ENCODE measurements at regions not wholly inside any gene's neighbourhood (a gene's known extent, or its start where the extent isn't known, plus 50 kb on each side); places are given as distances from the start of the nearest gene placed in this dataset.

DNA sequence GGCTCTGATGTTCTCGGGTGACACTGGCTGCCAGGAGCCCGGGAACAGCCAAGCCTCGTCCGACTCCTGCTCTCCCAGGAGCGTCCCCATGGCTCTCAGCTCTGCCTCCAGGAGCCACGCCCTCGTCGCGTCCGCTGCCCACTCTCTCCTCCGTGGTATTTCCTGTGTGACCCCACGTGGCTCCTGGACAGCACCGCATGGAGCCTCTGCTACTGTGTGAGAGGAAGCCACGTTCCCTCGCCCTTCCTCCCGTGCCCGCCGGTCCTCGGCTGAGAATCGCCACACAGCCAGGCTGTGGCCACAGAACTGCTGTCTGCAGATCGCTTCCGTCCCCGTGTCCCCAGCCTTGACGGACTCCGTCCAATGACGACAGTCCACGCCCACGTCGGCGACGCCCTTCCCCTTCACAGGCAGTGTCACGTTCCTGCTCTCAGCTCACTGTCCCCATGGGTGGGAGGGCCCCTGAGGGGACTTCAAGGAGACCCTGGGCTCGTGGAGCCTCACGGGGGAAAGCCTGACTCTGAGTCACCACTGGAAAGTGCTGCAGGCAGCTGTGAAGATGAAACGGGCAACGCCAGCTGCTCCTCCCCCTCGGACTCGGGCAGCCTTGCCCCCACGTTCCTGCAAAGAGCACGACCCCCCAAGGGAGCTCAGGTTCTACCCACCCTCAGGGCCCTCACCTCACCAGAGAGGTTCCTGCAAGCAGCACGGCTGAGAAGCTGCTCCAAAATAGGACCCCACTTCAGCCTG is 458.5 kb downstream of the BRD1 start:
- Mint-ChIP-seq H3K4me1 (ENCODE audit: low read depth) (no peaks in the 10 kb centered on the region), H3K9me3 (no peaks in the 10 kb centered on the region), H3K4me3 (no peak overlapping the region), H3K27me3 (ENCODE audit: low read depth) (peaks cover 20% of the 10 kb centered on the region), H3K36me3 (ENCODE audit: insufficient read depth) (no peaks in the 10 kb centered on the region)
- DNase-seq: no peak
- no peak for ATAC-seq

DNA sequence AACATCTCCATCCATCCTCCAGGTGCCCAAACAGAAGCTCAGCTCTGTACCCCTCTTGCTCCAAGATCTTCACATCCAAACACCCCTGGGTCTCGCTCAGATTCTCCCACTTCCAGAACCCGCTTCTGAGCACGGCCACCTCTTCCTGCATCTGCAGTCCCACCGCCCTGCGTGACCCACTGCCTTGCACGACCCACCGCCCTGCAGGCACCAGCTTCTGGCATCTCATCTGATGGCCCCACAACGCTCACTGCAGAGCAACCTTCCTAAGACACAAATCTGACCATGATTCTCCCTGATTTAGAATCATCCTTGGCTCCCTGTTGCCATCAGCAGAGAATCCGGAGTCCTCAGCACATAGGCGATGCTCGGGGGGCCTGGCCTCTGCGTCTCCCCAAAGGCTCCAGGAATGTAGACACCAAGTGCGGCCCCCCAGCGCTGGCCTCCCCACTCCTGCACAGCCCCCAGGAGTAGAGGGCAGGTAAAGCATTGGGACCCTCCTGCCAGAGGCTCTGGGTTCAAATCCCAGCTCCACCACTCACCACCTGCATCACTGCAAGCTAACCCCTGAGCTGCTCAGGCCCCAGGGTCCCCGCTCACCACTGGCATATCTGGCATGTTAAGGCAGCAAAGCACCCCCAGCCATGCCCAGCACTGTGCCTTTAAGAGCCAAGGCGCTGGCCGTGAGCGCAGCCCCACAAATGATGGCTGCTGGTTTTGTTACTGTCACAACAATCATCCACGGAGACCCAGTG is 459.3 kb downstream of the BRD1 start:
- Mint-ChIP-seq H3K9me3 (no peaks in the 10 kb centered on the region), H3K4me3 (no peak overlapping the region), H3K27me3 (ENCODE audit: low read depth) (peaks cover 22% of the 10 kb centered on the region), H3K4me1 (ENCODE audit: low read depth) (no peaks in the 10 kb centered on the region), H3K36me3 (ENCODE audit: insufficient read depth) (no peaks in the 10 kb centered on the region)
- no peak for DNase-seq
- ATAC-seq: no peak

GRCh38 chr22:49367041-49367697 is 460.5 kb downstream of the BRD1 start:
- DNase-seq (no peak), ATAC-seq (no peak)
- H3K9me3 Mint-ChIP-seq: no peaks in the 10 kb centered on the region
- H3K27me3 Mint-ChIP-seq (ENCODE audit: low read depth): peaks cover 23% of the 10 kb centered on the region
- no peak overlapping the region for H3K4me3 Mint-ChIP-seq
- H3K4me1 Mint-ChIP-seq (ENCODE audit: low read depth): no peaks in the 10 kb centered on the region
- no peaks in the 10 kb centered on the region for H3K36me3 Mint-ChIP-seq (ENCODE audit: insufficient read depth)

- Mint-ChIP-seq H3K4me1 (ENCODE audit: low read depth) (no peaks in the 10 kb centered on the region), H3K4me3 (no peak overlapping the region), H3K36me3 (ENCODE audit: insufficient read depth) (no peaks in the 10 kb centered on the region), H3K27me3 (ENCODE audit: low read depth) (peaks cover 26% of the 10 kb centered on the region), H3K9me3 (no peaks in the 10 kb centered on the region)
- no peak for DNase-seq
- no peak for ATAC-seq
These were observed 461.2 kb downstream of the BRD1 start for GRCh38 chr22:49366437-49366836.

DNA sequence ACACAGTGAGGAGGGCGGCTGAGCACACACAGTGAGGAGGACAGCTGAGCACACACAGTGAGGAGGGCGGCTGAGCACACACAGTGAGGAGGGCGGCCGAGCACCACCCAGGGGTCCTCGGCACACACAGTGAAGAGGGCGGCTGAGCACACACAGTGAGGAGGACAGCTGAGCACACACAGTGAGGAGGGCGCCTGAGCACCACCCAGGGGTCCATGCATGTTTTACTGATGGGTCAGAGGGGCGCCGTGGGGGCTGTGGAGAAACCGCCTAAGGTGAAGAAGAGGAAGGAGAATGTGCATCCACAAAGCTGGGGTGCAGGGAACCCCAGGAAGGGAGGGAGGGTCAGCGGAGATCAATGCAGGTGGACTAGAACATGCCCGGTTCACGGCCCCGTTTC is 461.8 kb downstream of the BRD1 start:
- H3K36me3 Mint-ChIP-seq (ENCODE audit: insufficient read depth): no peaks in the 10 kb centered on the region
- no peak for DNase-seq
- H3K4me3 Mint-ChIP-seq: no peak overlapping the region
- H3K27me3 Mint-ChIP-seq (ENCODE audit: low read depth): peaks cover 26% of the 10 kb centered on the region
- no peak for ATAC-seq
- no peaks in the 10 kb centered on the region for H3K9me3 Mint-ChIP-seq
- no peaks in the 10 kb centered on the region for H3K4me1 Mint-ChIP-seq (ENCODE audit: low read depth)

DNA sequence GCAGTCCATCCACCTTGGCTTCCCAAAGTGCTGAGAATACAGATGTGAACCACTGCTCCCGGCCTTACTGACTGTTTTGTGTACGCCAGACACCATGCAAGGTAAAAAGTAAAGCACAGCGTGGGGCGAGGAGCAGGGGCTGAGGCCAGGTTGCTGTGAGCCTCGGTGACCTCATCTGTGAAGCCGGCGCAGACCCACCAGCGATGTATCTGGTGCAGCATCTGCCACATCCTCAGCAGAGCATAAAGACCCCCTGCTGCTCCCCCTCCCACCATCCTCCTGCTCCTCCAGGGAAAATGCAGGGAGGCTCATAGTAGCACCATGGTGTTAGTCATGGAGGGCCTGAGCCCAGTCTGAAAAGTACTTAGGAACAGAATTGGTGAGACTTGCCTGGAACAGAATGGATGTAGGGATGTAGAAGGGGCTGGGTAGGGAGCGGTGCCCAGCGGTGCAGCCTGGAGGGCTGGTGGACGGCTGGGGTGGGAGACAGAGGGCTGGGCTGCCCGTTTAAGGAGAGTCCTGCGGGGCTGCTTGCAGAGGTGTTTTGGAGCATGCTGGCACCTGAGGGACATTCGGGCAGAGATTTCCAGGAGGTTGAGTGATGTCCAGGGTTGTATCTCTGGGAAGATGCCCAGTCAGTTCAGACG is 462.4 kb downstream of the BRD1 start:
- H3K4me1 Mint-ChIP-seq (ENCODE audit: low read depth): no peaks in the 10 kb centered on the region
- H3K27me3 Mint-ChIP-seq (ENCODE audit: low read depth): peaks cover 26% of the 10 kb centered on the region
- DNase-seq: no peak
- no peak for ATAC-seq
- H3K36me3 Mint-ChIP-seq (ENCODE audit: insufficient read depth): no peaks in the 10 kb centered on the region
- H3K9me3 Mint-ChIP-seq: no peaks in the 10 kb centered on the region
- no peak overlapping the region for H3K4me3 Mint-ChIP-seq

GRCh38 chr22:49364398-49364797 is 463.3 kb downstream of the BRD1 start:
- Mint-ChIP-seq H3K36me3 (ENCODE audit: insufficient read depth) (no peaks in the 10 kb centered on the region), H3K4me3 (no peak overlapping the region), H3K4me1 (ENCODE audit: low read depth) (no peaks in the 10 kb centered on the region), H3K27me3 (ENCODE audit: low read depth) (peaks cover 27% of the 10 kb centered on the region), H3K9me3 (no peaks in the 10 kb centered on the region)
- DNase-seq (no peak), ATAC-seq (no peak)

- Mint-ChIP-seq H3K27me3 (ENCODE audit: low read depth) (peaks cover 25% of the 10 kb centered on the region), H3K9me3 (no peaks in the 10 kb centered on the region), H3K4me3 (no peak overlapping the region), H3K4me1 (ENCODE audit: low read depth) (no peaks in the 10 kb centered on the region), H3K36me3 (ENCODE audit: insufficient read depth) (no peaks in the 10 kb centered on the region)
- no peak for ATAC-seq
- no peak for DNase-seq
These were observed 464.0 kb downstream of the BRD1 start for GRCh38 chr22:49363526-49364230.

DNA sequence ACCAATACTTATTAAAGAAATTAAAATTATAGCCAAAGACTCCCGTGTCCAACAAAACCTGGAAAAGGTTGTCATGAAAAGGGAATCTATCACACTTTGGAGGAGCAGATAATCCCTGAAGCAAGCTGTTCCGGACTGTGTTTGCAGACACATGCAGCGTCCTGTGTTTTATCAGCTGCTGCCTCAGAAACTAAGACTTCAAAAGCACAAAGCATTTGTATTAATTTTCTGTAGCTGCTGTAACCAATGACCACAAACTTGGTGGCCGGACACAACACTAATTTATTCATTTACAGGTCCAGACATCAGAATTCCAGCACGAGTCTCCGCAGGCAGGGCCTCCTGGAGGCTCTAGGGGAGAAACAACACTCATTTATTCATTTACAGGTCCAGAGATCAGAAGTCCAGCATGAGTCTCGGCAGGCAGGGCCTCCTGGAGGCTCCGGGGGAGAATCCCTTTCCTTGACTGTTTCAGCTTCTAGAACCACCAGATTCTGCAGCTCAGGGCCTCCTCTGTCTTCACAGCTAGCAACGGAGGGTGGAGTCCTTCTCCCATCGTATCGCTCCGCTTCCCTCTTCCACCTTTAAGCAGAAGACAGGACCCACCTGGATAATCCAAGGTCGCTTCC is 465.3 kb downstream of the BRD1 start:
- Mint-ChIP-seq H3K36me3 (ENCODE audit: insufficient read depth) (no peaks in the 10 kb centered on the region), H3K4me3 (no peak overlapping the region), H3K9me3 (no peaks in the 10 kb centered on the region), H3K4me1 (ENCODE audit: low read depth) (no peaks in the 10 kb centered on the region), H3K27me3 (ENCODE audit: low read depth) (peaks cover 24% of the 10 kb centered on the region)
- ATAC-seq: no peak
- DNase-seq: no peak

DNA sequence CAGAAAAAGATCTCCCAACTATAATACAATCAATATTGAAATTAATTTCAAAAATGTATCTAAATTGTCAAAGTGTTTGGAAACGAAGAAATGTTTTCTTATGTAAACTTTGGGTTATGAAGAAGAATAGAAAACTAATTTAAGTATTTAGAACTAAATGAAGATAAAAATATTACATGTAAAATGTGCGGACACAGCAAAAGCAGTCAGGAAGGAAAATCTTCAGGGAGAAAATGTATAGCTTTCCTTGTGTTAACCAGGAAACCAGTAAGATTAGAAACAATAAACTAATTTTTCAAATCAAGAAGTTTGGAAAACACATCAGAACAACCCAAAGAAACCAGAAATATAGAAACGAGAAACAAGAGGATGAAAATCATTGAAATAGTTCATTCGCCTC is 466.5 kb downstream of the BRD1 start:
- Mint-ChIP-seq H3K4me1 (ENCODE audit: low read depth) (no peaks in the 10 kb centered on the region), H3K9me3 (no peaks in the 10 kb centered on the region), H3K27me3 (ENCODE audit: low read depth) (peaks cover 27% of the 10 kb centered on the region), H3K4me3 (no peak overlapping the region), H3K36me3 (ENCODE audit: insufficient read depth) (no peaks in the 10 kb centered on the region)
- ATAC-seq (no peak), DNase-seq (no peak)

GRCh38 chr22:49360746-49361145 is 466.9 kb downstream of the BRD1 start:
- ATAC-seq (no peak), DNase-seq (no peak)
- Mint-ChIP-seq H3K36me3 (ENCODE audit: insufficient read depth) (no peaks in the 10 kb centered on the region), H3K27me3 (ENCODE audit: low read depth) (peaks cover 26% of the 10 kb centered on the region), H3K4me1 (ENCODE audit: low read depth) (no peaks in the 10 kb centered on the region), H3K4me3 (no peak overlapping the region), H3K9me3 (no peaks in the 10 kb centered on the region)

DNA sequence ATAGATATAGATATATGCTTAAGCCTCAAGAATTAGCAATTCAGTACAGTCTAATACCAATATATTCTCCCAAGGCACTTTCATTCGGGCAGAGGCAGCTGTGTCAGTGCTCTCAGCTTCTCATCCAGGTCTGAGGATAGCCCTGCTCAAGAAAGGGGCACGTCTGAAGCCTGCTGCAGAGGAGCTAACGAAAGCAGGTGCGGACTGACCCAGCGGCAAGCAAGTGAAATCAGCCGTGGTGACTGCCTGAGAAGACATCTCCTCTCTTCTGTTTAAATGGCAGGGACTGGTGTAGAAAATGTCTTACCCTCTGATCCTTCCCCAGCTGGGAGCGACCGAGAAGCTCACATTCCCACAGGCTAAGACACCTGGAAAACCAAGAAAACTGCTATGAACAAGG is 468.6 kb downstream of the BRD1 start:
- ATAC-seq: no peak
- H3K4me3 Mint-ChIP-seq: no peak overlapping the region
- no peak for DNase-seq
- H3K36me3 Mint-ChIP-seq (ENCODE audit: insufficient read depth): no peaks in the 10 kb centered on the region
- H3K4me1 Mint-ChIP-seq (ENCODE audit: low read depth): no peaks in the 10 kb centered on the region
- H3K9me3 Mint-ChIP-seq: no peaks in the 10 kb centered on the region
- H3K27me3 Mint-ChIP-seq (ENCODE audit: low read depth): peaks cover 34% of the 10 kb centered on the region

GRCh38 chr22:49357661-49358440 is 469.8 kb downstream of the BRD1 start:
- no peaks in the 10 kb centered on the region for H3K36me3 Mint-ChIP-seq (ENCODE audit: insufficient read depth)
- H3K27me3 Mint-ChIP-seq (ENCODE audit: low read depth): peaks cover 40% of the 10 kb centered on the region
- H3K4me3 Mint-ChIP-seq: no peak overlapping the region
- DNase-seq: no peak
- no peaks in the 10 kb centered on the region for H3K4me1 Mint-ChIP-seq (ENCODE audit: low read depth)
- no peak for ATAC-seq
- H3K9me3 Mint-ChIP-seq: no peaks in the 10 kb centered on the region
